ENCODE measurements at regions not wholly inside any gene's neighbourhood (a gene's known extent, or its start where the extent isn't known, plus 50 kb on each side); places are given as distances from the start of the nearest gene placed in this dataset.
A peak's percentile ranks its signal among the peaks of the same experiment; 100 is the strongest.

- DNase-seq (ENCODE audit: low spot score) = no peak
Measured at GRCh38 chr3:168581771-168582225, 486.1 kb upstream of the GOLIM4 start.

DNA sequence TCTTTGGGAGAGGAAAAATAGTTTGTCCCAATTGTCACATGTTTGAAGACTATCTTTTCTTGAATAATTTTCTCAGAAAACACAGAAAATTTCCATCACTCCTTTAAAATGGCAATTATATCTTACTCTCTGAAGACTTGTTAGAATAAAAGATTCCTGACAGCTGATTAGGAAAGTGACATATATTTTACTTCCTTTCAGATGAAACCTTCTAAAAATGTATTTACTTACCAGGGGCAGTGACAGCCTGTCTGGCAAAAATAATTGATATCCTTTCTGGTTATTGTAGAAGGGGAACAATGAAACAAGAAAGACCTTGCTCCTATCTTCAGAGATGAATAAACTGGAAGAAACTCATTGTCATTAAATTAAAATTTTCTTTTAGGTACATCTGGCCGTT, 483.3 kb upstream of the GOLIM4 start:
- DNase-seq (ENCODE audit: low spot score) = no peak

GRCh38 chr3:168575750-168576149, 480.0 kb upstream of the GOLIM4 start:
- DNase-seq (ENCODE audit: low spot score) = no peak

DNA sequence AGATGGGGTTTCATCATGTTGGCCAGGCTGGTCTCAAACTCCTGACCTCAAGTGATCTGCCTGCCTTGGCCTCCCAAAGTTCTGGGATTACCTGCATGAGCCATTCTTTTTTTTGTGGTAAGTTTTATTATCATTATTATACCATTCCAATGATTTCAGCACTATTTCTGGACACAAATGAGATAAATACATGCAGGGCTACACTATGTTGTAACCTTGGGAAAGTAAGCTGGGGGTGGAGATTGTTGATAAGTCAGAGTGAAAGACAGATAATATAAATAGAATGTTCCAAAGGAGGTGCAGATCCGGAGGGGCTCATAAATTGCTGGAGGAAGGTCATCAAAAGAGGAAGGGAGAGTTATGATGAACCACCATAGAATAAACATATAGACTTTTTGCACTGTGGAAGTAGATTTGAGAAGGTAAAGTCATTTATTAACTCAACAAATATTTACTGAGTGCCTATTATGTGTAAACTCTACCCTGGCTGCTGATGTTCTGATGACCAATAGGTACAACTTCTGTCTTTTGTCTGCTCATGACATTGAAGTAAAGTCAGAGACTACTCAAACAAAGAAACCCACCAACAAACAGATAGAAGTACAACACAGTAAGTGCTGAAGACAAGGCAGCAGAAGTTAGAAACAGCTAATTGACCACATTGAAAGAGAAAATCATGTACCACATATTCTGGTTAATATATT, 478.9 kb upstream of the GOLIM4 start:
- no peak for DNase-seq (ENCODE audit: low spot score)

DNA sequence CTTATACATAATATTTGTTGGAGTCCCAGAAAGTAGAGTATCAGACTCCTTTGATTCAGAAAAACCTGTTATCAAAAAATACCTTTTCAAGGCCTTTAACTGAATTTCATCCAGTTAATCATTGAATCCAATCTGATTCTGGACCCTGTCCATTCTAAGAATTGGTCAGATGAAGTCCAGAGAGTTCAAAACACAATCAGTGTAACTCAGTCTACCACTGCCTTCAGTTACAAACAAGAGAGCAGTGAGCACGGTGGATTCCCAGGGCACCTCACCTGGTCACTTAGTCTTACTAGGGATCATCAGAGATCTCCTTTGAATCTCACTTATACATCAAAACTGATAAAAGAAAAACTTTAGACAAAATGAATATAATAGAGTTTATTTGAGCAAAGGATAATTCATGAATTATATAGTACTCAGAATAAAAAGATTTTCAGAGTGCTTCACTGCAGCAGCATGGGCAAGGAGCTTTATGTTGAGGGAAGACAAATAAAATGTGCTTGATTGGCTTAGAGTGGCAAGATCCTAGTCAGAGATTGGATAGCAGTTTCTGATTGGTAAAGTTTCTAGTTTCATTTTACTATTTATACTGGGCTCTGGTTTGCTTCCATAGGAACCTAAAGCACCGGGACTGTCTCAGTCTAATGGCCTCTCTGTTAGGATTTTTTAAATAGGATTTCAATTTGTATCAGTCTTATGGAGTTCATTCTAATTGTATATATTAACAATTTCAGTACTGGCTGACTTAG, 474.9 kb upstream of the GOLIM4 start:
- DNase-seq (ENCODE audit: low spot score) = no peak

DNA sequence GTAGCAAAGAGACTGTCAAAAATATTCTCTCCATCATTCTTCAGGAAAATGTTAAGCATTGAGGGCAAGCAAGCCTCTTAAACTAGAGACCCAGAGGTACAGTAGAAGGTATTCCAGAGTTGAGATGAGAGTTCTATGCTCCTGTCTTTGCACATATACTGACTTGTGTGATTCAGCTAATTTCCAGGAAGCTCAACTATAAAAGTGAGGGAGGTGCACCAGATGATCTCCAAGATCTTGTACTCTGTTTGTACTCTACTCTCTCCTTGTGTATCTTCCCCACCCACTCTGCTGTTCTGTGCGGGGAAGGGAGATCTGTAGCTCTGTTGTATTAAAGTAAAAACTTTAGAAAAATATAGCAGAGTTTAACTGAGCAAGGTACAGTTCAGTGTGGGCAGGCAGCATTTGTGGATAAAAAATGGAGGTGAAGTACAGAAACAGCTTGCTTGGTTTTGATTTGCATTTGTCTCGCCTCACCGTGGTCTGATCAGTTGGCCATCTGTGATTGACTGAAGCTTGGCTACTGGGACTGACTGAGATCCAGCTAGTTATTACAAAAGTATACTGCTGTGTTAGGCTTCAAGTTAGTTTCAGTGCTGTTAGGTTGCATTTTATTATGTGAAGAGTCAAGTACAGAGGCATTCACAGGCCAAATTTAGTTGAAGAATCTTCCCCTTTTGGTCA, 463.1 kb upstream of the GOLIM4 start:
- no peak for DNase-seq (ENCODE audit: low spot score)

DNA sequence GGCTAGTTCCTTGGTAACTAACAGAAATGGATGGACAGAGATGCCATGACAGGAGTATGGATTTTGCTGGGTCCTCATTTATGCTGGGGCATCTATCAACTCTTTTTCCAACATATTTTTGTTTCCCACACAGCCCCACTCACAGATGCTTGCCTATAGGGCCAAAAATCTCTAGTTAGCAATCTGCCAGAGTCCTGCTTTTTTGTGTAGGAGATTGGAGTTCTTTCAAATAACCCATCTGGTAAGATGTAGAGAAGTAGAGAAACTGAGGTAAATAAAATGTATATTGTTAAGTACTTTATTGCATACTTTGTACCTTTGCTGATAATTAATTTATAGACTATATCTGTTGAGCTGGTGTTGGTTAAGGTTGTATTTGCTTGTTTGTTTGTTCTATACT, 456.5 kb upstream of the GOLIM4 start:
- DNase-seq (ENCODE audit: low spot score) = no peak

DNA sequence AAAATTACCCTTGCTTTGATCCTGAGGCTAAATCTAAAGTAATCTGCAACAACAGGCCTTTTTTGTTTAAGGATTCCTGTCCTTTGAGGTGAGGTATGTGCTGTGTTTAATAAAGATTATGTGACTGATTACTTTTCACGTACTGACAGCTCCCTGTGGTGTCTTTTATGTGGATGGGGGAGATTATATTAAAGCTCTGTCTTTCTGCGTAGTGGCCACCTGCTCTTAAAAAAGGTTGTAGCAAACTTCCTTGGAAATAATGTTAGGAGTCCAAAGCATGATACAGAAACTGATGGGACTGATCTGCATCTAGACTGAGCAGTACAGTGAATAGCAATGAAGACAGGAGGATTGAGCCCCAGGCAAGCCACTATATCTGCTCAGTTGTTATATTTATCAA, 453.0 kb upstream of the GOLIM4 start:
- DNase-seq (ENCODE audit: low spot score) = no peak

- no peak for DNase-seq (ENCODE audit: low spot score)
Measured at GRCh38 chr3:168546707-168547106, 451.0 kb upstream of the GOLIM4 start.

DNA sequence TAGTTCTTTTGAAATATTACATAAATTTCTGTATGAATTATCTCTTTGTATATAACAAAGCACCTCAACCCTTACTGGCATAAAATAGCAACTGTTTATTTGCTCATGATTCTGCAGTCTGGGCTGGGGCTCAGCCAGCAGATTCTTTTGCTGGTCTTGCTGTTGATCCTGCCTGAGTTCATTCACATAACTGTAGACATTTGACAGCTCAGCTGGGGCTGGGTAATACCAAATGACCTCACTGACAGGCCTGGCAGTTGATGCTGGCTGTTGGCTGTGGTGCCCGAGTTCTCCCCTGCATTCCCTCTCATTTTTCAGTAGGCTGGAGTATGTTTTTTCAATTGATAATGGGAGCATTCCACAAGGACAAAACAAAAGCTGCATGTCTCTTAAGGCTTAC, 449.9 kb upstream of the GOLIM4 start:
- peak; percentile 2 for DNase-seq (ENCODE audit: low spot score)

GRCh38 chr3:168544097-168544957, 448.6 kb upstream of the GOLIM4 start:
- DNase-seq (ENCODE audit: low spot score) = no peak

DNA sequence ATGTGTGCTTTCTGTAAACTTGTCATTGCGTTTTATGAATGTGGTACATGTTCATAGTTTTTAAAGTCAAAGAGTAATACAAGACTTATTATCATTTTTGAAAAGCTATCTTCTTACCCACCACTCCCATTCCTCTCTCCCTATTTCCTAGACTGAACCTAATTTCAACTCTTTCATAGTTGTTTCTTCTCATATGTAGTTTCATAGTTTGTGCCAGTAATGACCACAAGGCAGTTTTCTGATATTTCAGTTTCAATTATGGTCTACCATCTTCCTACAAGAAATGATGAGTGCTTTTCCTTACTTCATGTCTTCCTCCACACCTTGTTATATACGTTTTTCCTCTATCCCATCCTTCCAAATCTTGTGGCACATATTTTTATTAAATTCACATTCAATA, 445.0 kb upstream of the GOLIM4 start:
- no peak for DNase-seq (ENCODE audit: low spot score)

DNA sequence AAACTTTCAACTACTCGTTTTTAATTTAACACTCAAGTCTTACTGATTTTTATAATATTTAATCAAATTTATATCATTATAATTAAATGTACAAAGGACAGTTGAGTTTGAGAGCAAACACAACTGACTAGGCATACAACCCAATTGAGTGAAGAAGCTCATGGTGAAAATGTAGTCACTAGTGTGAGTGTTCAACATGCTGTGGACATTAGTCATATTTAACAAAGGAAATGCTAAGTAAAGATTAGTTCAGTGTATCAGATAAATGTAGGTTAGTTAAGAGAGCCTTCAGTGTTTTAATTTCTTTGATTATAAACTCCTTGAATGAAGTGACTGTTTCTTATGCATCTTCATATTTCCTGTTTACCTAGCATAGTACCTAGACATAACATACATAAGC, 444.2 kb upstream of the GOLIM4 start:
- DNase-seq (ENCODE audit: low spot score) = peak; percentile 34

DNA sequence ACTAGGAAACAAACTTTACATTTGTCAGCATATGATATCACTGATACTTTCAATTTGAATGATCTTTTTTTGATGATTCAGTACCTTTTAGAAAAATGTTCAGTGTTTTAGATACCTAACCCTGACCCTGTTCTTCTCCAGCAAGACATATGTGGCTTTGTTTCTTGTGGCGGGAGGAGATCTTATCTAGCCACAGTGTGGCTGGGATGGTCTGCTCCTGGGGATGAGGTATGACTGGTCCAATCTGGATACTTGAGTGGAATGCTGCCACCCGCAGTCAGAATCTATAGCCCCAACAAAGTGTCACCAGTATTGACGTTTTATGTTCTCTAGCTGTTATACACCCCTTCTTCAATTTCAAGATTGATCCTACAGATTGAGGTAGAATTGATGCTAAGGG, 439.0 kb upstream of the GOLIM4 start:
- DNase-seq (ENCODE audit: low spot score) = no peak

DNA sequence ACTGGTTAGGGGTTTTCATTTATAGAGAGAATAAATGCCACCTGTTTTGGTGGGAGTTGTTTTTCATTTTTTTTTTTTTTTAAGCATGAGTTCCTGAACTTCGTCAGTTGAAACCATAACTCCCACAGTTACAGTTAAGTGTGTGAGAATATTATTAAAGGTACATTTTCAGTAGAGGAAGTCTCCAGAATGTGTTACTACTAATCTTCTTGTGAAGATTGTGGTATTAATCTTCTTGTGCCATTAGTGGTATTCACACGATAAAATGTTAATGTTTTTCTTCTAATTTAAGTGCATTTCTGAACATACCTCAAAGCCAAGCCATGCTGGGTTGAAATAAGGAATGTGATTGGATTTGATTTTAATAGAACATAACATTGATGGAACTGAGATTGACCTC, 437.9 kb upstream of the GOLIM4 start:
- no peak for DNase-seq (ENCODE audit: low spot score)

GRCh38 chr3:168532135-168532534, 436.4 kb upstream of the GOLIM4 start:
- DNase-seq (ENCODE audit: low spot score) = no peak

GRCh38 chr3:168531116-168531515, 435.4 kb upstream of the GOLIM4 start:
- no peak for DNase-seq (ENCODE audit: low spot score)

- DNase-seq (ENCODE audit: low spot score) = no peak
Measured at GRCh38 chr3:168524129-168524528, 428.4 kb upstream of the GOLIM4 start.

DNA sequence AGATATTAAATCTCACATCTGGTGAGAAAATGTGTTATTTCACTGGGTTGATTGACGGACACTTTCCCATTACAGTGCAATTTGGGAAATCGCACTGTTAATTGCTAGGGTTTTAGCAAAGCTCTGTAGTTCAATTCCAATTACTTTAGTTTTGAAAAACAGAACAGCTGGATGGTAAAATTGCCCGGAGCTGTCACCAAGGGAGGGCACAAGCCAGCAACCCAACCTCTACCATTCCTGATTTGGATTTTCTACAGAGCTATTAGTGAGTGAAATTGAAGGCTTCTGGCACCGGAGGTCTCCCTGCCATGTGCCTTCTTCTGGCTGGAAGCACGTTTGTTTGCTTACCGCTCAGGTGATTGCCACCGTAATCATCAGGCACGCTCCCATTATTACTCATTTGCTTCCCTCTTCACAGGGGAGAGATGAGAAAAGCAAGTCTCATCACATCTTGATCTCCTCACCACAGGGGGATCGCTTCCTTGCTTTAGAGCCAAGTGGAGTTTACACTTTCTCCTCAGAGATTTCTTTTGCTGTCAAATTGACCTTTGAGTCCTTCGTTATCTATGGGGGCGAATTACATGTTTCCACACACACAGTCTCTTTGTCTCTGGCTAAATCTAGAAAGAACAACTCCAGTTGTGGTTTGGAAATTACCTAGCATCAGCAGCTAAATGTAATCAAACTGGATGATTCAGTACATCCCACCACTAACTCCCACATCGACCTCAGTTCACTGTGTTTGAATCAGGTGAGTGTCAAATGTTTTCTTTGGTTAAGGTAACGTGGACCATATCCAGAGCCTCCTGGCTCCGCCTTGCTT, 421.7 kb upstream of the GOLIM4 start:
- DNase-seq (ENCODE audit: low spot score) = peak; percentile 29

DNA sequence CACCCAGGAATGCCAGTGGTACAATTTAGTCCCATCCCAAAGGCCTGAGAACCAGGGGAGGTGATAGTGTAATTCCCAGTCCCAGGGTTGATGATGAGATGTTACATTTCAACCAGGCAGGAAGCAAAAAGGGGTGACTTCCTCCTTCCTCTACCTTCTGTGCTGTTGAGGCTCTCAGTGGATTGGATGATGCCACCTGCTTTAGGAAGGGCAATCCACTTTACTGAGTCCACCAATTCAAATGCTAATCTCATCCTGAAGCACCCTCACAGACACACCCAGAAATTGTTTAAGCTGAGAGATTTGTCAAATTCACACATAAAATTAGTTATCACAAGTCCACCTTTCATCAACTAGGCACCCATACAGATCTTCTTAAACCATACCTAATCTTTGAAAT, 418.5 kb upstream of the GOLIM4 start:
- DNase-seq (ENCODE audit: low spot score) = no peak

- no peak for DNase-seq (ENCODE audit: low spot score)
Measured at GRCh38 chr3:168512802-168513201, 417.1 kb upstream of the GOLIM4 start.
